ENCODE measurements at regions not wholly inside any gene's neighbourhood (a gene's known extent, or its start where the extent isn't known, plus 50 kb on each side); places are given as distances from the start of the nearest gene placed in this dataset.

GRCh38 chr2:136653861-136654260 is 111.5 kb upstream of the THSD7B start:
- TF ChIP-seq EP300 (IDR thresholded peaks at IDR 0.05) (no peak), CTCF (IDR thresholded peaks at IDR 0.05) (no peak), POLR2A (IDR thresholded peaks at IDR 0.05) (no peak)

Measured in tibial nerve (tissue), 4 donors.